ENCODE measurements at regions not wholly inside any gene's neighbourhood (a gene's known extent, or its start where the extent isn't known, plus 50 kb on each side); places are given as distances from the start of the nearest gene placed in this dataset.

DNA sequence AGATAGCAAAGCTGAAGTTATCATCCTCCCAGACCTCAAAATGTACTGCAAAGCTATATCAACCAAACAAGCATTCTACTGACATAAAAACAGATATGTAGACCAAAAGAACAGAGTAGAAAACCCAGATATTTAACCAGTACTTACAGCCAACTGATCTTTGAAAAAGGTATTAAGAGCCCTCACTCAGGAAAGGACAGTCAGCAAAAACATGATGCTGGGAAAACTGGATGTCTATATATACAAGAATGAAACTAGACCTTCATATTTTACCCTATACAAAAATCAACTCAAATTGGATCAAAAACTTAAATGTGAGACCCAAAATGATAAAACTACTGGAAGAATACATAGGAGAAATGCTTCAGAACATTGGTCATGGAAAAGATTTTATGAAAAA lies 87.5 kb upstream of the MME start:
- Histone ChIP-seq H3K4me3 (ENCODE audit: insufficient read depth, low read depth, low read length) (no peak overlapping the region), H3K9me3 (ENCODE audit: insufficient read depth, low read depth, low read length) (no peaks in the 10 kb centered on the region), H3K27ac (ENCODE audit: low read depth, low read length) (no peak overlapping the region), H3K79me2 (ENCODE audit: insufficient read depth, low read length) (no peaks in the 10 kb centered on the region), H3K4me2 (ENCODE audit: low read length) (no peak overlapping the region), H2AFZ (ENCODE audit: low read depth, low read length) (no peak overlapping the region), H3K9ac (ENCODE audit: low read length) (no peak overlapping the region), H3K4me1 (ENCODE audit: insufficient read depth, low read length) (no peaks in the 10 kb centered on the region), H3K27me3 (ENCODE audit: insufficient read depth, low read length) (no peaks in the 10 kb centered on the region), H4K20me1 (ENCODE audit: insufficient read depth, low read length) (no peaks in the 10 kb centered on the region), H3K36me3 (ENCODE audit: insufficient read depth, low read length) (no peaks in the 10 kb centered on the region)
- peaks cover 7% of the 10 kb centered on the region for H3K4me1 Mint-ChIP-seq (ENCODE audit: low read depth, unreplicated experiment)
- H3K27ac Mint-ChIP-seq (ENCODE audit: unreplicated experiment): no peak overlapping the region
- peaks cover under 1% of the 10 kb centered on the region for H3K36me3 Mint-ChIP-seq (ENCODE audit: low read depth, unreplicated experiment)
- no peak for DNase-seq (ENCODE audit: low read depth)
- no peak for FAIRE-seq
- no peak overlapping the region for H3K4me3 Mint-ChIP-seq (ENCODE audit: unreplicated experiment)
- TF ChIP-seq, protein P1, sequence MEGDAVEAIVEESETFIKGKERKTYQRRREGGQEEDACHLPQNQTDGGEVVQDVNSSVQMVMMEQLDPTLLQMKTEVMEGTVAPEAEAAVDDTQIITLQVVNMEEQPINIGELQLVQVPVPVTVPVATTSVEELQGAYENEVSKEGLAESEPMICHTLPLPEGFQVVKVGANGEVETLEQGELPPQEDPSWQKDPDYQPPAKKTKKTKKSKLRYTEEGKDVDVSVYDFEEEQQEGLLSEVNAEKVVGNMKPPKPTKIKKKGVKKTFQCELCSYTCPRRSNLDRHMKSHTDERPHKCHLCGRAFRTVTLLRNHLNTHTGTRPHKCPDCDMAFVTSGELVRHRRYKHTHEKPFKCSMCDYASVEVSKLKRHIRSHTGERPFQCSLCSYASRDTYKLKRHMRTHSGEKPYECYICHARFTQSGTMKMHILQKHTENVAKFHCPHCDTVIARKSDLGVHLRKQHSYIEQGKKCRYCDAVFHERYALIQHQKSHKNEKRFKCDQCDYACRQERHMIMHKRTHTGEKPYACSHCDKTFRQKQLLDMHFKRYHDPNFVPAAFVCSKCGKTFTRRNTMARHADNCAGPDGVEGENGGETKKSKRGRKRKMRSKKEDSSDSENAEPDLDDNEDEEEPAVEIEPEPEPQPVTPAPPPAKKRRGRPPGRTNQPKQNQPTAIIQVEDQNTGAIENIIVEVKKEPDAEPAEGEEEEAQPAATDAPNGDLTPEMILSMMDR (IDR thresholded peaks at IDR 0.05; ENCODE audit: insufficient read depth, low read depth, low read length): no peak
- no peak for TF ChIP-seq EZH2 (IDR thresholded peaks at IDR 0.05; ENCODE audit: insufficient read depth, low read length)
- peaks cover 2% of the 10 kb centered on the region for H3K9me3 Mint-ChIP-seq (ENCODE audit: unreplicated experiment)
- H3K27me3 Mint-ChIP-seq (ENCODE audit: low read depth, unreplicated experiment): no peaks in the 10 kb centered on the region

DNA sequence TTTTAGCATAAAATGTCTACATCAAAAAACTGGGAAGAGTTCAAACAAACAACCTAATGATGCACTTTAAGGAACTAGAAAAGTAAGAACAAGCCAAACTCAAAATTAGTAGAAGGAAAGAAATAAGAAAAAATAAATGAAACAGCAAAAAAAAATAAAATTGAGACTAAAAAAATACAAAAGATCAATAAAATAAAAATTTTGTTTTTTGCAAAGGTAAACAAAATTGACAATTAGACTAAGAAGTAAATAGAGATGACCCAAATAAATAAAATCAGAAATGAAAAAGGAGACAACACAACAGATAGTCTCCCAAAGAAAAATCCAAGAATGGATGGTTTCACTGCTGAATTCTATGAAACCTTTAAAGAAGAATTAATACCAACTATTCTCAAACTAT lies 89.6 kb upstream of the MME start:
- no peak for TF ChIP-seq EZH2 (IDR thresholded peaks at IDR 0.05; ENCODE audit: insufficient read depth, low read length)
- TF ChIP-seq, protein P1 (IDR thresholded peaks at IDR 0.05; ENCODE audit: insufficient read depth, low read depth, low read length): no peak
- H3K4me3 Mint-ChIP-seq (ENCODE audit: unreplicated experiment): no peak overlapping the region
- no peak overlapping the region for H3K4me2 ChIP-seq (ENCODE audit: low read length)
- no peaks in the 10 kb centered on the region for H3K27me3 Mint-ChIP-seq (ENCODE audit: low read depth, unreplicated experiment)
- H3K4me1 Mint-ChIP-seq (ENCODE audit: low read depth, unreplicated experiment): peaks cover 7% of the 10 kb centered on the region
- no peaks in the 10 kb centered on the region for H4K20me1 ChIP-seq (ENCODE audit: insufficient read depth, low read length)
- no peaks in the 10 kb centered on the region for H3K27me3 ChIP-seq (ENCODE audit: insufficient read depth, low read length)
- peaks cover 2% of the 10 kb centered on the region for H3K36me3 Mint-ChIP-seq (ENCODE audit: low read depth, unreplicated experiment)
- no peak overlapping the region for H3K9ac ChIP-seq (ENCODE audit: low read length)
- no peak overlapping the region for H3K4me3 ChIP-seq (ENCODE audit: insufficient read depth, low read depth, low read length)
- DNase-seq (ENCODE audit: low read depth): no peak
- H3K27ac Mint-ChIP-seq (ENCODE audit: unreplicated experiment): no peak overlapping the region
- H3K27ac ChIP-seq (ENCODE audit: low read depth, low read length): no peak overlapping the region
- H3K4me1 ChIP-seq (ENCODE audit: insufficient read depth, low read length): no peaks in the 10 kb centered on the region
- FAIRE-seq: no peak
- H3K9me3 ChIP-seq (ENCODE audit: insufficient read depth, low read depth, low read length): no peaks in the 10 kb centered on the region
- H2AFZ ChIP-seq (ENCODE audit: low read depth, low read length): no peak overlapping the region
- H3K9me3 Mint-ChIP-seq (ENCODE audit: unreplicated experiment): peaks cover 10% of the 10 kb centered on the region
- H3K36me3 ChIP-seq (ENCODE audit: insufficient read depth, low read length): no peaks in the 10 kb centered on the region
- H3K79me2 ChIP-seq (ENCODE audit: insufficient read depth, low read length): no peaks in the 10 kb centered on the region

DNA sequence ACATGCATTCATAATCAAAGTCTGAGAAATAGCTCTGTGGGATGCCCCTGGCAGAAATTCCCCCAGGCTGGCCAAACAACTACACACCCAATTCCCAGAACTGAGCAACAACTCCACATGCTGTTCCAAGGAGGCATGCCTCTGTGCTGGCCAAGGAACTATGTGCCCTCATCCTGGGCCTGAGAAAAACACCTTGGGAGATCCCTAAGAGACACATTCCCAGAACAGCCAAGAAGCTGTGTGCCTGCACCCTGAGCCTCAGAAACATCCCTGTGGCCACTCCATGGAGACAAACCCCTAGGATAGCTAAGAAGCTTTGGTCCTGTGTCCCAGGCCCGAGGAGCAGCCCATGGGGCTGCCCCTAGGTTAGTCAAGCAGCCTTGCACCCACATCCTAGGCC lies 92.3 kb upstream of the MME start:
- no peak overlapping the region for H3K4me3 Mint-ChIP-seq (ENCODE audit: unreplicated experiment)
- no peak for TF ChIP-seq EZH2 (IDR thresholded peaks at IDR 0.05; ENCODE audit: insufficient read depth, low read length)
- TF ChIP-seq, protein P1 (IDR thresholded peaks at IDR 0.05; ENCODE audit: insufficient read depth, low read depth, low read length): no peak
- DNase-seq (ENCODE audit: low read depth) (no peak), FAIRE-seq (no peak)
- H3K27ac ChIP-seq (ENCODE audit: low read depth, low read length): no peak overlapping the region
- H3K4me1 ChIP-seq (ENCODE audit: insufficient read depth, low read length): no peaks in the 10 kb centered on the region
- no peak overlapping the region for H3K4me3 ChIP-seq (ENCODE audit: insufficient read depth, low read depth, low read length)
- H3K9me3 ChIP-seq (ENCODE audit: insufficient read depth, low read depth, low read length): no peaks in the 10 kb centered on the region
- no peak overlapping the region for H3K9ac ChIP-seq (ENCODE audit: low read length)
- H3K27me3 Mint-ChIP-seq (ENCODE audit: low read depth, unreplicated experiment): no peaks in the 10 kb centered on the region
- no peaks in the 10 kb centered on the region for H3K27me3 ChIP-seq (ENCODE audit: insufficient read depth, low read length)
- no peak overlapping the region for H3K27ac Mint-ChIP-seq (ENCODE audit: unreplicated experiment)
- no peaks in the 10 kb centered on the region for H3K36me3 ChIP-seq (ENCODE audit: insufficient read depth, low read length)
- H3K9me3 Mint-ChIP-seq (ENCODE audit: unreplicated experiment): peaks cover 12% of the 10 kb centered on the region
- H3K4me1 Mint-ChIP-seq (ENCODE audit: low read depth, unreplicated experiment): no peaks in the 10 kb centered on the region
- H3K36me3 Mint-ChIP-seq (ENCODE audit: low read depth, unreplicated experiment): peaks cover 2% of the 10 kb centered on the region
- no peak overlapping the region for H2AFZ ChIP-seq (ENCODE audit: low read depth, low read length)
- no peak overlapping the region for H3K4me2 ChIP-seq (ENCODE audit: low read length)
- H3K79me2 ChIP-seq (ENCODE audit: insufficient read depth, low read length): no peaks in the 10 kb centered on the region
- H4K20me1 ChIP-seq (ENCODE audit: insufficient read depth, low read length): no peaks in the 10 kb centered on the region

Measured in astrocyte (in vitro differentiated cells and primary cell).